ENCODE measurements at regions not wholly inside any gene's neighbourhood (a gene's known extent, or its start where the extent isn't known, plus 50 kb on each side); places are given as distances from the start of the nearest gene placed in this dataset.

GRCh38 chr2:41241325-41242000 is 789.6 kb upstream of the SLC8A1 start:
- Mint-ChIP-seq H3K9me3 (peaks cover 11% of the 10 kb centered on the region), H3K4me1 (ENCODE audit: low read depth) (no peaks in the 10 kb centered on the region), H3K27me3 (ENCODE audit: insufficient read depth) (no peaks in the 10 kb centered on the region), H3K36me3 (ENCODE audit: low read depth) (no peaks in the 10 kb centered on the region), H3K27ac (no peak overlapping the region), H3K4me3 (no peak overlapping the region)
- TF ChIP-seq CTCF (IDR thresholded peaks at IDR 0.05): no peak
- DNase-seq: no peak

GRCh38 chr2:41242001-41242331 is 790.1 kb upstream of the SLC8A1 start:
- Mint-ChIP-seq H3K27ac (no peak overlapping the region), H3K4me1 (ENCODE audit: low read depth) (no peaks in the 10 kb centered on the region), H3K9me3 (peaks cover 12% of the 10 kb centered on the region), H3K36me3 (ENCODE audit: low read depth) (no peaks in the 10 kb centered on the region), H3K4me3 (no peak overlapping the region), H3K27me3 (ENCODE audit: insufficient read depth) (no peaks in the 10 kb centered on the region)
- no peak for DNase-seq
- no peak for TF ChIP-seq CTCF (IDR thresholded peaks at IDR 0.05)

- H3K27ac Mint-ChIP-seq: no peak overlapping the region
- H3K9me3 Mint-ChIP-seq: peaks cover 4% of the 10 kb centered on the region
- no peaks in the 10 kb centered on the region for H3K27me3 Mint-ChIP-seq (ENCODE audit: insufficient read depth)
- no peak for DNase-seq
- H3K4me3 Mint-ChIP-seq: no peak overlapping the region
- H3K4me1 Mint-ChIP-seq (ENCODE audit: low read depth): no peaks in the 10 kb centered on the region
- H3K36me3 Mint-ChIP-seq (ENCODE audit: low read depth): no peaks in the 10 kb centered on the region
- TF ChIP-seq CTCF (IDR thresholded peaks at IDR 0.05): no peak
Measured at GRCh38 chr2:41267929-41268659, 779.7 kb upstream of the PKDCC start.

- no peaks in the 10 kb centered on the region for H3K4me1 Mint-ChIP-seq (ENCODE audit: low read depth)
- H3K9me3 Mint-ChIP-seq: peaks cover 9% of the 10 kb centered on the region
- DNase-seq: no peak
- H3K27ac Mint-ChIP-seq: no peak overlapping the region
- H3K27me3 Mint-ChIP-seq (ENCODE audit: insufficient read depth): no peaks in the 10 kb centered on the region
- H3K36me3 Mint-ChIP-seq (ENCODE audit: low read depth): no peaks in the 10 kb centered on the region
- TF ChIP-seq CTCF (IDR thresholded peaks at IDR 0.05): no peak
- H3K4me3 Mint-ChIP-seq: no peak overlapping the region
Measured at GRCh38 chr2:41283079-41283775, 764.6 kb upstream of the PKDCC start.

- Mint-ChIP-seq H3K4me3 (no peak overlapping the region), H3K4me1 (ENCODE audit: low read depth) (no peaks in the 10 kb centered on the region), H3K27ac (no peak overlapping the region)
Measured at GRCh38 chr2:41293491-41293890, 754.3 kb upstream of the PKDCC start.

More at GRCh38 chr2:41293491-41293890, 754.3 kb upstream of the PKDCC start:
- H3K9me3 Mint-ChIP-seq: peaks cover 23% of the 10 kb centered on the region
- peaks cover 2% of the 10 kb centered on the region; the same call in 1 of the 2 replicates for H3K27me3 Mint-ChIP-seq (ENCODE audit: insufficient read depth)
- TF ChIP-seq CTCF (IDR thresholded peaks at IDR 0.05): no peak
- H3K36me3 Mint-ChIP-seq (ENCODE audit: low read depth): no peaks in the 10 kb centered on the region
- DNase-seq: no peak

Measured in HFFc6 (cell line).